K562 (cell line): ENCODE measurements at regions not wholly inside any gene's neighbourhood (a gene's known extent, or its start where the extent isn't known, plus 50 kb on each side); places are given as distances from the start of the nearest gene placed in this dataset.

Experiments used
- BMI1 ChIP-seq: fragments of 150-350 bp; IDR thresholded peaks from 2 replicates; pipeline ENCODE4 v1.6.1; 2014; ENCODE audit warnings: low read length
- FOXJ3 ChIP-seq: sonication (generic); formaldehyde crosslinking; IDR thresholded peaks from 2 replicates; pipeline ENCODE4 v1.4.0; 2020; ENCODE audit warnings: mild to moderate bottlenecking, missing genetic modification reagents
- GTF3C2 ChIP-seq: IDR thresholded peaks from 3 replicates; pipeline ENCODE4 v1.6.1; 2011; ENCODE audit warnings: borderline replicate concordance, mild to moderate bottlenecking, moderate library complexity; ENCODE audit not compliant: insufficient read length; ENCODE audit errors: extremely low read depth
- HDAC1 ChIP-seq, 2 experiments: fragments of 450-650 bp; IDR thresholded peaks; 2 replicates each; pipeline ENCODE4 v1.6.1; 2016 to 2017; ENCODE audit warnings: inconsistent platforms in 1 of 2, mild to moderate bottlenecking in 1 of 2, moderate library complexity in 1 of 2
- NFYB ChIP-seq: IDR thresholded peaks from 2 replicates; pipeline ENCODE4 v1.6.1; 2011; ENCODE audit warnings: mild to moderate bottlenecking, moderate library complexity; ENCODE audit not compliant: insufficient read length; ENCODE audit errors: extremely low read depth
- NONO ChIP-seq, 2 experiments: fragments of 200-400 bp in 1 of 2; fragments of 450-650 bp in 1 of 2; formaldehyde crosslinking in 1 of 2; IDR thresholded peaks; 2 replicates each; pipeline ENCODE4 v1.6.1; 2017; ENCODE audit warnings: low read depth in 2 of 2, mild to moderate bottlenecking in 2 of 2, moderate library complexity in 2 of 2, low read length in 1 of 2
- RAD21 ChIP-seq, 2 experiments: fragments of 250-450 bp in 1 of 2; fragments of 450-650 bp in 1 of 2; sonication (Bioruptor Pico) in 1 of 2; formaldehyde crosslinking in 1 of 2; IDR thresholded peaks in 1 of 2; conservative IDR thresholded peaks in 1 of 2; 2 replicates each; pipeline versions ENCODE4 v1.4.0 to v1.8.0; 2020 to 2022; ENCODE audit warnings: mild to moderate bottlenecking in 2 of 2, moderate library complexity in 1 of 2
- TBL1XR1 ChIP-seq, 2 experiments: IDR thresholded peaks; 2 replicates each; pipeline ENCODE4 v1.6.1; 2012; ENCODE audit warnings: improper control_type of control experiment in 2 of 2, low read length in 2 of 2, mild to moderate bottlenecking in 1 of 2
- ZNF175 ChIP-seq: fragments of 200-800 bp; sonication (Bioruptor generic); IDR thresholded peaks from 2 replicates; pipeline ENCODE4 v1.6.1; 2016; ENCODE audit warnings: low read depth, mild to moderate bottlenecking, missing genetic modification characterization, missing compliant biosample characterization
- TF ChIP-seq, protein P1 (sequence below), 3 experiments: IDR thresholded peaks in 2 of 3; conservative IDR thresholded peaks in 1 of 3; 2 replicates each; pipeline ENCODE4 v1.5.1; 2011 to 2012; ENCODE audit warnings: low read length in 3 of 3, mild to moderate bottlenecking in 3 of 3, control low read depth in 2 of 3, improper control_type of control experiment in 1 of 3, inconsistent platforms in 1 of 3, low read depth in 1 of 3, mixed read lengths in 1 of 3, moderate library complexity in 1 of 3; ENCODE audit not compliant: insufficient read depth in 2 of 3

DNA sequence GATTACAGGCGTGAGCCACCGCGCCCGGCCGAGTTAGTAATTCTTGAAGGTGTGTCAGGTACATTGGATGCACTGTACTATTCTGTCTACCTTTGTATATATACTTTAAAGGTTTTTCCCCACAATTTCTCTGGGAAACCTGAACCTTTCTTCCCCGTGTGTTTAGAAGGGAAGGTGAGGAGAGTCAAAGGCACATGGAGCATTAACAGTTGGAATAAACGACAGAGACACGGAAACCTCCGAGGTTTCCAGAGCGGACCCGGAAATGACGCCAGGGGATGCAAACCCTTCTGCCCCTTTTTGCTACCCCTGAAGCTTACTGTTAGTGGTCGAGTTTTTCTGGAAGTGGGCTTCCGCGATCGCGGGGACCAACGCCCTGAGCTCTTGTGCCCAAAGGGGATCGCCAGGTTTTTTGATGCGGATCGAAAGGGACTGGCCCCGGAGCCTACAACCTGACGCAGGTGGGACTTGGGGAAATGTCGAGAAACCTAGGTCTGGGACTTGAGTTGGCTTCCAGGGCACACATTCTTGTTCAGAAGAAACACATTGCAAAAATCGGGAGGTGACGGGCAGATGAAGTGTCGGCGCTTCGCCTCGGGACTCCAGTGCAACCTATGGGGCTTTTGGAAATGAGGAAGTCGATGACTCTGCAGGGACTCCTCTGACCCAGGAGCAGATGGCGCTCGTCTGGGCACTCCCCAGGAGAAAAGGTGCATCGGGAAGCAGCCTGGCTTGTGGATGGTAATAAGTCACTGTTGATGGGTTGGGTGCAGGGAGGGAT lies 218.2 kb downstream of the OR2B2 start:
- TF ChIP-seq HDAC1 (IDR thresholded peaks at IDR 0.05) (0 out of 4 replicates have a peak, but pooled peaks of 1 of the 2 experiments have one; percentile 28), TBL1XR1 (IDR thresholded peaks at IDR 0.05; ENCODE audit: low read length in 2 of 2) (no peak), ZNF175 (no peak), RAD21 (CRISPR knock-in tag; conservative IDR thresholded peaks at IDR 0.05 in 1 of 2, IDR thresholded peaks at IDR 0.05 in 1 of 2) (peak in 1 of 2 experiments; percentile 31; a peak in 1 of 4 replicates), FOXJ3 (CRISPR knock-in tag) (no peak), BMI1 (no peak), NFYB (no peak), GTF3C2 (peak; percentile 4), NONO (IDR thresholded peaks at IDR 0.05; ENCODE audit: low read depth in 2 of 2, low read length in 1 of 2) (no peak)
- TF ChIP-seq, protein P1, sequence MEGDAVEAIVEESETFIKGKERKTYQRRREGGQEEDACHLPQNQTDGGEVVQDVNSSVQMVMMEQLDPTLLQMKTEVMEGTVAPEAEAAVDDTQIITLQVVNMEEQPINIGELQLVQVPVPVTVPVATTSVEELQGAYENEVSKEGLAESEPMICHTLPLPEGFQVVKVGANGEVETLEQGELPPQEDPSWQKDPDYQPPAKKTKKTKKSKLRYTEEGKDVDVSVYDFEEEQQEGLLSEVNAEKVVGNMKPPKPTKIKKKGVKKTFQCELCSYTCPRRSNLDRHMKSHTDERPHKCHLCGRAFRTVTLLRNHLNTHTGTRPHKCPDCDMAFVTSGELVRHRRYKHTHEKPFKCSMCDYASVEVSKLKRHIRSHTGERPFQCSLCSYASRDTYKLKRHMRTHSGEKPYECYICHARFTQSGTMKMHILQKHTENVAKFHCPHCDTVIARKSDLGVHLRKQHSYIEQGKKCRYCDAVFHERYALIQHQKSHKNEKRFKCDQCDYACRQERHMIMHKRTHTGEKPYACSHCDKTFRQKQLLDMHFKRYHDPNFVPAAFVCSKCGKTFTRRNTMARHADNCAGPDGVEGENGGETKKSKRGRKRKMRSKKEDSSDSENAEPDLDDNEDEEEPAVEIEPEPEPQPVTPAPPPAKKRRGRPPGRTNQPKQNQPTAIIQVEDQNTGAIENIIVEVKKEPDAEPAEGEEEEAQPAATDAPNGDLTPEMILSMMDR (IDR thresholded peaks at IDR 0.05 in 2 of 3, conservative IDR thresholded peaks at IDR 0.05 in 1 of 3; ENCODE audit: insufficient read depth in 2 of 3, low read depth in 1 of 3, low read length in 3 of 3), result peak; percentile 20 to 34 (median 32); a peak in 2 of 6 replicates
